T-helper 2 cell treated with Interferon-gamma antibody and Interleukin-4, amounts not matched to agents 100 ng/mL and 5 ng/mL, for 36 hours (primary cell): ENCODE measurements at regions not wholly inside any gene's neighbourhood (a gene's known extent, or its start where the extent isn't known, plus 50 kb on each side); places are given as distances from the start of the nearest gene placed in this dataset.

Source experiments
- intact Hi-C: fragments of 100-400 bp; cut with micrococcal nuclease; formaldehyde crosslinking; loops from one replicate; pipeline ENCODE4 v1.15.1; 2023

DNA sequence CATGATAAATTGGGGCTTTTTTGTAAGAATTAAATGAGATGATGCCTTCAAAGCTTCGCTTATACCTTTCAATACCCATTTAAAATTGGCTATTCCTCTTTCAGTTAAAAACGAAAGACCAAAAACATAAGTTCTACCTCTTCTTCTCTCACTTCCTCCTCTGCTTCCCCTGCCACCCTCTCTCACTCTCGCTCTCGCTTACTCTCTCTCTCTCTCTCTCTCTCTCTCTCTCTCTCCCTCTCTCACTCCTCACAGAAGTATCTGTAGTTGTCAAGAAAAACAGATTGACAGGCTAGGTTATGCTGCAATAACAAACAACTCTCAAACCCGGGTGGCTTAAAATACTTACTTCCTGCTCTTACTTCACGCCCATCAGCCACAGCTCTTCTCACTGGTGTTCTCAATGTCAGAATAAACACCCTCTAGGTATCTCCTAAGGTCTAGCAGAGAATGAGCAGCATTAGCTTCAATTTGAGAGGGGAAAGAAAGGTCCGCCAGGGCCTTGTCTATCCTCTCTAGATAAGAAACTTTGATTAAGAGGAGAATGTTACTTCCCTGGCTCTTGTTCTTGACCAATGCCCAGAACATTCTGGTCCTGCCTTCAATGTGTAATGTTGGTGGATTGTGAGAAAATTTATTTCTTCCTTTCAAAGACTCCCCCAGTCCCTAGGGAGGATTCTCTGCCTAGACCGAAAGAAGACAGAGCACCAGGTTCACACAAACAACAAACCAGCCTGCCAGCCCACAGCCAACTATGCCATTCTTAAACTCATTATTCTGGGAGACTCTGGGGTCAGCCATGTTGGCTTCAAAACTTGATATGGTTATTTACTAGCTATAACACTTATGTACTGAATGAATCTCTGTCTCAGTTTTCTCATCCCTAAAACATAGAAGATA is 1028.7 kb downstream of the XPNPEP1 start:
- intact Hi-C loops: no loop called here

DNA sequence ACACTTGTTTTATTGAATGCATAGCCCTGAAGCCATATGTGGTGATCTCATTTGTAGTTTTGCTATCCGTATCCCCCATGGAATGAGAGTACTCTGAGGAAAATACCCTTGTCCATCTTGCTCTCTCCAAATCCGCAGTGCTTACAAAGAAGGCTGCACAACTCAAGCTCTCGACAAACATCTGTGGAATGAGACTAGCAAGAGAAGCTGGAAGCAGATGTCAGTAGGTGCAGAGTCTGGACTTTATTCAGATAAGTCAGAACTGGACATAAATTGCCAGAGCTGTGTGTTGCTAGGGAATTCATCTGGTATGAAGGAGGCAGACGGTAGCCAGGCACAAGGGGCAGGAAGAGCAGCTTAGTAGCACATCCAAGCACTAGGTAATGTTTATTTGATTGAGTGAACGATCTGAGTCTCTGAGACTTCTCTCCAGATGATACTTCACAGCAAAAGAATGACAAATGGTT is 1046.2 kb downstream of the XPNPEP1 start:
- intact Hi-C loops: no loop called here

DNA sequence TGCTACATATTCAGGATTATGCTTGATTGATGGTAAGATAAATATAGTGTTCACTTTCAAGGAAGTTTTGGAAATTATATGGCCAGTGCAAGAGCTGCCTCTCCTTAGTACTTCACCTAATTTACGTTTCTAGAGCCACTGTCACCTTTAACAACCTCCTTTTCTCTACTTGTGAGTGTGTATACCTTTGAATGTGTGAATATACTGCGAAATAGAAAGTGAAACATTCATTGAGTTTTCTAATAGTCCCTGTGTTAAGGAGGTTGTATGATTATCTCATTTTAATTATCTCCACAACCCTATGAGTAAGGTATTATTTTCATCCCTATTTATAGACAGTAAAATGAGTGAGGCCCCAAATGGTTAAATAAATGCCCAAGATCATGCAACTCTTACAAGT is 1050.5 kb downstream of the XPNPEP1 start:
- intact Hi-C loops: no loop called here

DNA sequence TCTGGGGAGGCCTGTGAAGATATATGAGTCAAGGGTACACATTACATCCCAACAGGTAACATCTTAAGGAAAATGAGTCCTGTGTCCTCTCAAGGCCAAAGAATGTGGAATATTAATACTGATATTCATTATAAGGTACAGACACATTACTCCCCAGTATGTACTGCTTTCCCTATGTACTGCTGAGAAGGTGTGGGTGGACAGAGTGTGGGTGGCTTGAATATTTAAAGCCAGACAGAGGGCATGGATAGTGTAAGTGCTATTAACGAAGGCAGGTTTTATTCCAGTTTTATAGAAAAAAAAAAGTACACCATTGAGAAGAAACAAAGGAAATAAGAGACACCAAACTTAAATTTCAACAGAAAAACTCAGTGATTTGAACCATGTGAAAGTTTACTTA is 1054.4 kb downstream of the XPNPEP1 start:
- intact Hi-C loops: no loop called here

DNA sequence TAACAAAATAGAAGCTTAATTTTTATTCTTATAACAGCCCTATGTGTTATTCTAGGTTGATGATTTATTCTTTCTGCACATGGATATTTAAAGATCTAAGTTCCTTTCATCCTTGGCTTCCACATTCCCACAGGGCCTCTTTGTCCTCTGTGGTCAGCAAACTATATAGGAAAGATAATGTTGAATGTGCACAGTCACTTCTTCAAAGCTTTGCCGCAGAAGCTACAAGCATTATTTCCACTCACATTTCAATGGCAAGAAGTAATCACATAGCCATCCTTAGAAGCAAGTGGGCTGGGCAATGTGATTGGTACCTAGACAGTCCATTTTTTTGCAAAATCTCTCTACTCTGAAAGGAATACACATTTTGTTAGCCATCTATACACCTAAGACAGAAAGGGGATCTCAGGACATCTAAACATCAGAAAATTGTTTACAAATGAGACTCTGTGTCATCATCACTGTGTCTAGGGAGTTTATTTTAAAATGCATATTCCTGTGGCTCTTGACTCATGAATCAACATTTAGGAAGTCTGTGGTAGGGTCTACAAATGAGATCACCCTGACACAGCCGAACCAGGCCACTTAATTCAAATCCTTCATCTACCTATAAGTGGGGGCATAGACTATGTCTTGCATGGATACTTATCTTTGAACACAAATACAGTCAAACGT is 1060.5 kb downstream of the XPNPEP1 start:
- intact Hi-C loops: no loop called here

DNA sequence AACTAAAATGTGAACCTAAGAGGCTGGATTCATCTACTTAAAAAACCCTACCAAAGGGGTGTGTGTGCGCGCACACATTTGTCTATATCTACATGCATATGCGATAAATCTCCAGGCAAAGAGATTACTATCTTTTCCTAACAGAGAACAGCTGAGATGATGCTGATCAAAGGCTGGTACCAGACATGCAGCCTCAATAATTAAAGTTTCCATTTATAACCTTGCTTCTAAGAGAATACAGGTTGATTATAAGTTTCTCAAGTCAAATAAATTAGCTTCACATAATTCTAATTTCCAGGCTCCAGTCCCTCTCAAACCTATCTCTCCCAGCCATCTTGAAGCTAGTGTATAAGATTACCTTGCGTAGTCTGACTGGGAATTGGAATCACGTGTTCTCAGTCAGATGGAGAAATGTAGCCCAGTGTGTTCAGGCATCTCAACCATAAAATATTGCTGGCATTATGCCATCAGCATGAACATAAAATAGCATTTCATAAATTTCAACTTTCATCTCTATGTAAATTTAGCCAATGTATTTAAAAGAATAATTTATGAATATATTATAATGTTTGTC is 1062.0 kb downstream of the XPNPEP1 start:
- intact Hi-C loops: no loop called here

DNA sequence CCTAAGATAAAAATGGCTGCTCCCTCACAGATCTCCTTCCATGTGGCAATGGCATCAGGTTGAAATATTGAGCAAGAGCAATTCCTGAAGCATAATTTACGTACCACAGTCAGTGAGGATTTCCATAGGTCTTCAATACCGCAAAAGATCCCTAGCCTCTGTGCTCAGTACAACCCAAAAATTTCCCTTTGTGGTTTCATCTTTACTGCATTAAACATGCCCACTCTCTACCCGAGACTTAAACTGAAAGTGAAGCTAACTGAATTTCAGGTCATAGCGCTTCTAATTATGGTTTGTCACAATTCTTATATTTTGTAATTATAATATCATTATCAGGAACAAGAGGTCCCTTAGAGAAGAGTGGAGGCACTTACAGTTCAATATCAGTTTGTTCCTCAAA is 1071.1 kb downstream of the XPNPEP1 start:
- intact Hi-C loops: no loop called here

DNA sequence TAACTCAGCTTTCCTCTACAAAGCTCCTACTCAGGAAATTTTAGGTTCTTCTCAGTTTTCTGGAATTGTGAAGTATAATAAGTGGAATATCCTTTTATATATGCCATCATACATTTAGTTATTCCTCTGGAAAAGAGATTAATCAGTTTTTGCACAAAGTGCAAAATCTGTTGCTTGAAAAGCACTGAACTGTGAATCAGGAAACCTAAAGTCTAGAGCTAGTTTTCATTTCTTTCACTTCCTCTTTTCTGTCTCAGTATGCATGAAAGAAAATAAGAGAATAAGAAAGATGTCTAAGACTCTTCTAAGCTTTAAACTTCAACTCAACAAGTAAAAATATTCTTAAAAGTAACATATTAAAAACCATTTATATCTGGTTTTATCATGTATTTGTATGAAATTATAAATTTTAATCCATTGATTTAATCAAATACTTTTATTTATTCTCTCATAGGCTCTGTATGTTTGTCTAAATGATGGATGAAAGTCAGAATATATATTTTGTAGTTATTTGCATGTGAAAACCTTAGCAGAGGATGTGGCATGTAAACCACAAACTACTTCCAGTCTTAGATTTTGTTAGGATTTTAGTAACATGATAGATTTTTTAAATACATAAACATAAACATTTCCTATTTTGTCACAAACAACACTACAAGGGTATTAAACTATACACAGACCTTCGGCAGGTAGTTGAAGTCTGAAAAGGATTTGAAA is 1073.0 kb downstream of the XPNPEP1 start:
- intact Hi-C loops: no loop called here

DNA sequence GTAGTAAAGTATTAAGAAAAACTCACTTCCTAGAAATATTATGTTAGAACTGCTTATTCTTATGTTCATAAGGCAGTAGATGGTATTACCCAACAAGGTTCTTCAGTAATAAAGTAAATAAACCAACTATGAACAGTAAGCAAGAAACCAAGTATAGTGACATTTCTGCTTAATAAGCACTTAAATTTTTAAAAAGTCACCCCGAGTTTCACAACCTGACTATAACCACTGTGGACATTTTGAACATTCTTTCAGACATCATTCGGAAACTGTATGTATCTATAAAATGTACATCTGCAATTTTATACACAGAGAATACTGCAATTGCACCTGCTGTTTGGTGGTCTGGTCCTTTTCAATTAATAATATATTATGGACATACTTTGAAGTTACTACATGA is 1073.6 kb downstream of the XPNPEP1 start:
- intact Hi-C loops: no loop called here

DNA sequence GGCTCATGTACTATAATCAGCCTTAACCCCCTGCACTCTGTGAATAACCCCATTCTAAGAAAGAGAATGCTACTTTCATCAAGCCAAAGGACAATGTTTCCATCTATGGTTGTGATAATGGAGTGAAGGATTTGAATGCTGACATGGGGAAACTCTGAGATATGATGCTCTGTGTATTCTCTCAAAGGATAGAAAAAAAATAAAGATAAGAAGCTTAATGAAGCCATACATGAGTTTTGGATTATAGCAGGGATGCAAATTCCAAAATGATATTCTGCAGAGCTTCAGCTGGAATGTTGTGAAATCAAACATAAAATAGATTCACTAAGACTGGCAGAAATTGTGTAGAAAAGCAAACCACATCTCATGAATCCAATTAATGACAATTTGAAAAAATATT is 1074.1 kb downstream of the XPNPEP1 start:
- intact Hi-C loops: no loop called here

DNA sequence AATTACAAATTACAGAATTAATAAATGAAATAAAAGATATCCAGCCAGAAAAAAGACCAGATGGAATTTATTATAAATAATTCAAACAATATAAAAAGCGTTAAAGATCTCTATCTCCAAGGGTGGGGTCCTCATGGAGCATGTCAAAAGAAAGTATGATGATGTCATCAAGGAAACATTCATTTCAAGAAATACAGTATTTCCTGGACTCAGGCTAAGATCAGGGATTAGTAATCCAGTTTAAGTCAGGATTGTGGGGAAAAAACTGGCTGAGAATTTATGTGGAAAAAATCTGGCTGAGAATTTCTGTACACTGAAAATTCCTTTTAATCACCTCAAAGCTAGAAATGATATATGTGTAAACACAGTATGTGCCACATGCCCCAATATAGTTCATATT is 1075.3 kb downstream of the XPNPEP1 start:
- intact Hi-C loops: no loop called here

DNA sequence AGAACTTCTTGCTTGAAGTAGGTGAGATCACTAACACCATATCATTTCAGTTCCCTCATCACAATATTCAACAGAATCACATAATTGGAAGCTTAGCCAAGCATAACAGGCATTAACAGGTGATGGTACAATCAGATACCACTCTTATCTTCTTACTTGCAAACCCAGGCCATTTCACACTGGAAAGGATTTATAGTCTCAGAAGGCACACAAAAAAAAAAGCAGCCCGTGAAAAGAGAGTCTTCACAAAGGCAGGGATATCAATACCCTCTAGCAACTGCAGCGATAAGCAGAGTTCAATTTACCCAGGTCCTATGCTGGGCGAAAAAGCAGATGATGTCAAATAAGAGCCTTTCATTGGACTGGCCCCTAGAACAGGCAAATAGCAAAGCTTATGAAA is 1082.4 kb downstream of the XPNPEP1 start:
- intact Hi-C loops: no loop called here

DNA sequence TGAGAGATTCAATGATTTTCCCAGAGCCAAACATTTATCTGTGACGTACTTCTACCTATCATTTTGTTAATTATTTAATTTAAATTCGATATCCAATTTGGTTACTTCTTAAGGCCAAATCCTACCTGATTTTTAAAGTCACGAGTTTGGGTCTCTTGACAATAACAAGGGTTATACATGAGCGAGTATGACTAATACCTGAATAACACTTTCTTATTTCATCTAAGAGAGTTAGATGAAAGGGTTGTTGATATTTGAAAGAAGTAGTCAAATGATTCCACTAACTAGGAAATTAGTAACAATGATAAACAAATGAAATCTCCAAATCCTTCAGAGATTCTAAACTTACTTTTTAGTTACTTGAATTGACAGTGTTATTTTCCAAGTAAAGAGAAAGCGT is 1086.9 kb downstream of the XPNPEP1 start:
- intact Hi-C loops: no loop called here

DNA sequence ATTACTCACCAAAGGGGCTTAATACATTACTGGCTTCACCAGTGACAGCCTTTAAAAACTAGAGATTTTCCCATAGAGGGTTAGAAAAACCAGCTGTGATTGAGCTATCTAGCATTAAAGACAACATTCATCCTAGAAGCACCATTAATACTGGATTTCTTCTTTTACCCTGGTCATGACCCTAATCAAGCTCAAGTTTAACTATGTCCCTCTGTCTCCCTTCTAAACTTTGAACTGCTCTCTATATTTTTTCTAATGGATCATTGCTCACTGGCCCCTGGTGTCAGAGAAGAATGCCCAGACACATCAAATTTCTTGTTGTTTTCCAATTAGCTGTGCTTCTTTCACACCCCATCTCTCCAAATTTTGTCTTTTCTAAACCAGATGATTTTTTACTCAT is 1101.3 kb downstream of the XPNPEP1 start:
- intact Hi-C loops: no loop called here

DNA sequence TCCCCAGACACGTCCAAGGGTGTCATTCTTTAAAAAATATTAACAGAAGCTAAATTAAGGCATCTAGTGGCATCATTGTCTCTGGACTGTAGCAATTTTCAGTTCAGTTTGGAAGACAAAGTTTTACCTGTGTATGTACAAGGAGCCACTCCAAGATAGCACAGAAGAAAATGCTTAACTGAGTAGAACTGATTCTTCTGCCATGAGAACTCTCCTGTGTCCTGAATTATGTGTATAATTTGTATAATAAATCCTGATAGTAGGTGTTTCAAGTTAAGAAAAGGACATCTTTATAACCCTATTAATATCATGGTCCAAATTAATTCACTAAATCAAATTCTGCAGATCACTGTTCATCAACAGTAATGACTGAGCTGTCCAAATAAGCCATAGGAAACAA is 1104.0 kb downstream of the XPNPEP1 start:
- intact Hi-C loops: no loop called here

DNA sequence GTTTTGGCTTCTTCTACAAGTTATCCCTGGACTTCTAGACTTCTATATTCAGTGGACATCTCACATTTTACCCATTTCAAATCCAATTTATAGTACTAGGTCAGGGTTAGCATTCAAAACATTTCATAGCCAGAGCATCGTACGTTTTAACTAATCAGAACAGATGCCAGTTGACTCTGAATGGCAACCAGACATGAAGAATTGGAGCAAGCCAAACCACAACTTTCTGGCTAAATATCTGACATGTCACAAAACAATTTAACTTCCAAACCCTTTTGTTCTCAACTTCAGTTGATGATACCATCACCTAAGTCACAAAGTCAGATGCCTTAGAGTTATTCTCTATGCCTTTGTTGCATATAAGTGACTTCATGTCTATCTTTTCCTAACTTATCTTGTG is 1105.7 kb downstream of the XPNPEP1 start:
- intact Hi-C loops: no loop called here

DNA sequence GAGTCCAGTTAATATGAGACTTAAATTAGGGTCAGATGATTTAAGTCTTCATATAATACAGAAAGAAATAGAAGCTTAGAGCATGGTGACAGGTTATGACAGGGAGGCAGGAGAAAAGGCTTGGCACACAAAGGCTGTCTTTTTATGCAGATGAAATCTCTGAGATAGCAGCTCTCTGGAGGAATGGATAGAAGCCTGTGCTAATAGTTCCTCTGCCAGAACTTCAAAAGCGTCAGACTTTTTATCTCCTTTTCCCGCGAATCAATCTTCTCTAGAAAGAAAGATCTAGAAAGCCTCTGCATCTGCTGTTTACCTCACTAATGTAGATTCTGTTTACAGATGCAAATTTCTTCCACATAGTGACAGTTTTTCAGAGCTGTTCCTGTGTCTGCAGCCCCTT is 1106.2 kb downstream of the XPNPEP1 start:
- intact Hi-C loops: no loop called here

DNA sequence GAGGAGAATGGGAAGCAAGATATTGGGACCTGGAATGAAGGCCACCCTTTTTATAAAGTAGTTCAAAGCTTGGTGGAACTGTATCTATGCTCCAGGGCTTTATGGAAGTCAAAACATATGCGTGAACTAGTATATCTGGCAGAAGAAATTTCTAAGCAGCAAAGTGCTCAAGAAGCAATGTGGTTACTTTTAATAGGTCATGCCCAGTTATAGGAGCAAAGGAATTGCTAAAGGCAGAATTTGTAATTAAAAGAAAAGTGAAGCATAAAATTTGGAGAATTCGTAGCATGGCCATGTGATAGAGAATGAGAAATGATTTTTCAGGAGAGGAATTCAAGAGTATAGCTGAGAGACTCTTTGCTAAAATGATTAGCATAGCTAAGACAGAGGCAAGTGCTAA is 1110.4 kb downstream of the XPNPEP1 start:
- intact Hi-C loops: no loop called here

DNA sequence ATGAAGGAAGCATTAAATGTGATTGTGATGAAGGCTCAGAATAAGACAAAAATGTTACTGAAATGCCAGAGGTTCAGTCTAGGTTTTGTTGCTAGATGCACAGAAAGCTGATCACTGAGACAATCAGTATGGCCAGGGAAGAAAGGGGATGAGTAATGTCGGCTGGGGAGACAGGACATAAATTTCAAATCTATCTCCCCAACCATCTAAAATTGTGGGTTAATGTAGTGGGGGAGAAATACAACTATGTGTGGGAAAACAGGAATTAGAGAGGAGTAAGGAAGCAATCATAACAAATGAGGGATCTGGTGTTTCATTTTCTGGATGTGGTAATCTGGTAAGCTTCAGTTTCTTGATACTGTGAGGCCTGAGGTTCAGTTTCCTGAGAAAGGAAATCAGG is 1111.0 kb downstream of the XPNPEP1 start:
- intact Hi-C loops: no loop called here

DNA sequence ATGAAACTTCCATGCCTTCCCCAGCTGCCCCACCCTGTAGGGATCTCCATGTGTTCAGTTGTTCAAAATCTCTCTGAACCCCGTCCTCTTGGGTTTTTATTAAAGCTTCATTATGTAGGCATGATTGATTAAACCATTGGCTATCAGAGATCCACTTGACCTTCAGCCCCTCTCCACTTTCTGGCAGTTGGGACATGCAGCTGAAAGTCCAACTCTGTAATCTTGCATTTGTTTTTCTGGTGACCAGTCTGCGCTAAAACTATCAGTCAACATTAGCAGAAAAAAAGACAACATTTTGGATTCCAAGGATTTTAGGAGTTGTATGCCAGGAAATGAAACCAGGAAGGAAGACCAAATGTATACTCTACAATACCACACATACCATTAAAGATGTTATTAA is 1115.1 kb downstream of the XPNPEP1 start:
- intact Hi-C loops: no loop called here

DNA sequence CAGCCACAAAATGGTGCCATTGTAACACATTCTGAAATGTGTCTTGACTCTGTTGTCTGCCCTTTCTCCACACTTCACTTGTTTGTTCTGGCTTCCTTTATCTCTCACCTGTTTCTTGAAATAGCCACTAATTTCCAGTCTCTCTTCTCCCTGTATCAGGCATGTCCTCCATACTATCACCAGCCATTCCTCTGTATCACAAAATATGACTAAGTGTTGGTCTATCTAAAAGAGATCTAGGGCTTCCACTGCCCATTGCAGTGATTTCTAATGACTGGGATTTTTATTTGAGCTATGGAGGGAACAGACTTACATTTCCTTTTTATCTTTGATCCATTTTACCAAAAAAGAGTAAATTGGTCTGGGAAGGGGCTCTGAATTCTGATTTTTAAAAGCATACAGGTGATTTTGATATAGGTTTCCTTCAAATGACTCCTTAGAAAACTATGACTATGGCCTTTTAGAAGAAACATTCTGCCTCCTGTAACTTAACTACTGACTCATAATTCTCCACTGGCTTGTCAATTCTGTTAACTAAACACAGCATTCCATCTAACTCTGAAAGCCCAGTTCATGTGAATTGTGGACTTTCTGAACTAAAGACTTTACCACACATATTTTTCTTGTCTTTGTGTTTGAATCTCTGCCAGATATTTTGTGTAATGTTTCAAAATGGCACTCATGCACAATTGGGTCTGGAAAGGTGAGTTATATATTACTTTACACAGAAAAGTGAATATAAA is 1121.4 kb downstream of the XPNPEP1 start:
- intact Hi-C loops: no loop called here
